ENCODE measurements at regions not wholly inside any gene's neighbourhood (a gene's known extent, or its start where the extent isn't known, plus 50 kb on each side); places are given as distances from the start of the nearest gene placed in this dataset.

GRCh38 chr5:67538855-67539506 is 342.4 kb upstream of the CD180 start:
- DNase-seq = no peak

DNA sequence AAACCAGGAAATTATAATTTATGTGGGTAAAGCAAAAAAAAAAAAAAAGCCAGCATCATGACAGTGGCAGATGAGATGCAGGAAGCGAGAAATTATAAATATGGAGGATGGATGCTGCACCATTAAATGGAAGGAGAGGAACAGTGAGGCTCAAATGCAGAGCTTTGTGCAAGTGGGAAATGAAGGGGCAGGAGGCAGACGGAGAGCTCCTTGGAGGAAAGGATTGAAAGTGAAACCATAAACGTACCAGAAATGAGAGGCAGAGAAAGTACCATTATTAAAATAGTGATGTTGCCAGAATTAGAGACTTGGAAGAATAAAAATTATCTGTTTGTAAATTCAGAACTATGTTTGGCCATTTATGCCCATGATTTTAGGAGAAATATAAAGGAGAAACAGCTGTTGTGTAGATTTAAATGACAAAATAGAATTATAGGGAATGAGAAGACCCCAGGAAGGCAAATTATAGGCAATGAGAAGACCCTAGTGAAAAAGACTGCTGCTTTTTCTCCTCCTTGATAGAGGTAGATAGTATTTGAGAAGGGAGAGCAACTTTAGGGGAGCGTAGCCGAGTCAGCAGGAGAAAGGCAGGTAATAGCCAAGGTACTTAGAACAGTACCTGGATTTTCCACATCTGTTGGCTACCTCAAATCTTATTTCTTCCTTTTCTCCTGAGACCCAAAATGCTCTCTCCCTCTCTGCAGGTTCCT is 341.0 kb upstream of the CD180 start:
- peak in 1 of 2 donors; percentile 21 for DNase-seq

DNA sequence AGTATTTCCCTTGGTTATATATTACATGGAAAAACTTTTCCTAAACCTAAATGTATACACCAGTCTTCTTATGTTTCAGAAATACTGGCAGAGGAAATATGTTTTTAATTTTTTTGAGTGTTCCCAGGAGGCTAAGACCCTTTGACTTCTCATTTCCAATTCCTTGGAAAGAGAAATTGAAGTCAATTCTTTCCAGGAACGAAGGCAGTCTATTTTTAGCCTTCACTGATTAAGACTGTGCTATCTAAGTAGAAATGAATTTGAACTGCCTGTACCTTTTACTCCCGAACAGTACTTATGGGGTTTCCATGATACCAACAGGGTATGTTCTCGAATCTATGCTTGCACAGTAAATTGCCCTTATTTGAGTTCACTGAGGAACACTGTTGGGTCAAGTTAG is 340.3 kb upstream of the CD180 start:
- no peak for DNase-seq

GRCh38 chr5:67530609-67531255 is 334.1 kb upstream of the CD180 start:
- no peak for DNase-seq

GRCh38 chr5:67528953-67529352 is 332.4 kb upstream of the CD180 start:
- DNase-seq = no peak

GRCh38 chr5:67526793-67527192 is 330.2 kb upstream of the CD180 start:
- no peak for DNase-seq

DNA sequence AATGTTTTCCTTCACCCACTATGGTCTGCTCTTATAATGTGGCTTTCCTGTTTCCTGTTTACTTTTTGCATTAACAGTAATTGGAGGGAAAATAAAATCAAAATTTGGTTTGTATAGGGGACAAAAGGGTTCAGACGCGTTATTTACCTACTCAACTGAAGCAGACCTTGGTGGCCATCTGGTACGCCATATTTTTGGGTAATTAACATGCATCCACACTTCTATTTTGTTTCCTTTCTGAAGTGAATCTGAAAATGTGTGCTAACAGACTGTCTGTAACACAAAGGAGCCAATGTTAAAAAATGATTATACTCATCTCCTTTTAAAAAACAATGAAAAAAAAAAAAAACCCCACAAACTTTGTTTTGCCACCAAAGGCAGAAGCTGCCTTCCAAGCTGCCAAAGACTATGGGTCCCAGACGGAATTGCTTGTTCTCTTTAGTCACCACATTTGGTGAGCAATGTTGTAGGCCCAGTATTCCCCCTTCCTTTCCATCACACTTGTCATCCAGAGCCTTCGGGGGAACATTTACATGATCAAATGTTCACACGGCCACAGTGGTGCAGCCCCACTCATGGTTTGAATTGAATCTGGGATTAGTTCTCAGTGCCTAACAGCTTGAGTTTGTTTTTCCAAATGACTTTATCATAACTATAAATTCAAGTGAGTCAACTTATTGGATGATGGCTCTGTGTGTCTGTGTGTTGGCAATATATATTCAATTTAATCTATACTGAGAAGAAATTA is 323.7 kb upstream of the CD180 start:
- no peak for DNase-seq

GRCh38 chr5:67518227-67518626 is 321.6 kb upstream of the CD180 start:
- no peak for DNase-seq

- DNase-seq = no peak
Measured at GRCh38 chr5:67516948-67517565, 320.5 kb upstream of the CD180 start.

GRCh38 chr5:67515762-67516161 is 319.2 kb upstream of the CD180 start:
- peak; percentile 2 to 11 for DNase-seq

GRCh38 chr5:67515020-67515689 is 318.6 kb upstream of the CD180 start:
- DNase-seq = peak; percentile 29 to 49

DNA sequence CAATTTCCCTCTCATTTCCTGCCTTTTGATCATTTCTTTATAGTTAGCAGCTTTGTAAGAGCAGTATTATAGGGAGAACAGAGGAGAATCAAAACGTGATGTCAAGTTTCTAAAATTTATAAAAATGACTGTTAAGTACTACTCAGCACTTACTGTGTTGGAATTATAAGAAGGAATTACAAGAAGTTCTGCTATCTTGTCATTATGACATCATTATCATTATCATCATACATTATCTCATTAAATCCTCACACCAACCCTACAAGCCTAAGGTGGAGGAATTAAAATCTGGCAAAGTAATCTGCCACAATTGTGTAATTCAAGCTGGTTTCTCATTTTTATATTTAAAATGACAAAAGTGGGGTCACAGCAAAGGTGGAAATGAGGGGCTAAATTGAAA is 316.2 kb upstream of the CD180 start:
- DNase-seq = no peak

DNA sequence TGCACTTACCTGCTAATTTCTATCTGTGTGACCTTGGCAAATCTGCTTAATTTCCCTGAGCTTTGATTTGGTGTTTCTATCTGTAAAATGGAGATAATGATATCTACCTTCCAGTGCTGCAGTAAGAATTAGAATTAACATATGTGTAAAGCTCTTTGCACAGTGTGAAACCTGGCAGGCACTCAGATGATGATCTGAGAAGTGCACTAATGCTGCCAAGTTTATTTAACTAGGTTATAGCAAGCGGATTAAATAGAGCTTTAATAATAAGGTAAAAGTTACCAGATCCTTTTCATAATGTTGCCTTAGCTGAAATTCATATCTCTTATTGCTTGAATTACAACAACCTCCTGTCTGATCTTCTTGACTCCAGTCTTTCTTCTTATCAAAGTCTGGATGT is 315.3 kb upstream of the CD180 start:
- DNase-seq = no peak

DNA sequence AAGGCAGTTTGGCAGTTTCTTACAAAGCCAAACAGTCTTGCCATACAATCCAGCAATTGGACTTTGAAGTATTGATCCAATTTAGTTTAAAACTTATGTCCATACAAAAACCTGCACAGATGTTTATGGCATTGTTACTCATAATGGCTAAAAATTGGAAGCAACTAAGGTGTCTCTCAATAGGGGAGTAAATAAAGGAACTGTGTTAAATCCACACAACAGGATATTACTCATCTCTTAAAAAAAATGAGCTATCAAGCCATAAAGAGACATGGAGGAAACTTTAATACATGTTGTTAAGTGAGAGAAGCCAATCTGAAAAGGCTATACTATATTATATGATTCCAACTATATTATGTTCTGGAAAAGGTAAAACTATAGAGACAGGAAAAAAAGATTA is 313.6 kb upstream of the CD180 start:
- no peak for DNase-seq

DNA sequence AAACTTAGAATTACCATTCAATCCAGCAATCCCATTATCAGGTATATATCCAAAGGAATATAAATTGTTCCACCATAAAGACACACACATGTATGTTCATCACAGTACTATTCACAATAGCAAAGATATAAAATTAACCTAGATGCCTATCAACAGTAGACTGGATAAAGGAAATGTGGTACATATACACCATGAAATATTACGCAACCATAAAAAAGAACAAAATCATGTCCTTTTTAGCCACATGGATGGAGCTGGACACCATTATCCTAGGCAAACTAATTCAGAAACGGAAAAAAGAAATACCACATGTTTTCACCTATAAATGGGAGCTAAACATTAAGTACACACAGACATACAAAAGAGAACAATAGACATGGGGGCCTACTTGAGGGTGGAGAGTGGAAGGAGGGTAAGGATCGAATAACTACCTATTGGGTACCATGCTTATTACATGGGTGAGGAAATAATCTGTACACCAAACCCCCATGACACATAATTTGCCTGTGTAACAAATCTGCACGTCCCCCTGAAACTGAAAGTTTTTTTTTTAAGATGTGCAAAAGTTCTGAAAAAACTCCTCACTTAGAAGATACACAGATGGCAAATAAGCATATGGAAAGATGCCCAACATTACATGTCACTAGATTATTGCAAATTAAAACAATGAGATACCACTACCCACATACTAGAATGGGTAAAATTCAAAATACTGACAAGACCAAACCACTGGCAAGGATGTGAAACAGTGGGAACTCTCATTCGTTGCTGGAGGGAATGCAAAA is 313.0 kb upstream of the CD180 start:
- no peak for DNase-seq

DNA sequence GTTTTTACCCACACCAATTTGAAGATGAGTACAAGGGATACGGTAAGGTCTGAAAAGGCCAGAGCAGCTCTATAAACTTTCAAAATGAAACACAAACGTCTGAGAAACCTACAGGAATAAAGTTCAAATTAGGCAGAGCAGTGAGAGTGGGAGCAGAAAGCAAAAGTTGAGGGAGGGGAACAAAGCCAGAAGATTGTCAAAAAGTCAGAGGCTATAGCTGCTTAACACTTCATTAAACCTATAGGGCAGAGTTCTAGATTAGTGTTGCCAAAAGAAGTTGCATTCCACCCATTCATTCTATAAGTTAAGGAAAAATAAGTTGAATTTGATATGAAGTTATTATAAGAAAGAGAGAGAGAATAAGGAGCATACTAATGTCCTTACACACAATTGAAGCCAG is 309.6 kb upstream of the CD180 start:
- DNase-seq = no peak

- DNase-seq = no peak
Measured at GRCh38 chr5:67502951-67503350, 306.4 kb upstream of the CD180 start.

DNA sequence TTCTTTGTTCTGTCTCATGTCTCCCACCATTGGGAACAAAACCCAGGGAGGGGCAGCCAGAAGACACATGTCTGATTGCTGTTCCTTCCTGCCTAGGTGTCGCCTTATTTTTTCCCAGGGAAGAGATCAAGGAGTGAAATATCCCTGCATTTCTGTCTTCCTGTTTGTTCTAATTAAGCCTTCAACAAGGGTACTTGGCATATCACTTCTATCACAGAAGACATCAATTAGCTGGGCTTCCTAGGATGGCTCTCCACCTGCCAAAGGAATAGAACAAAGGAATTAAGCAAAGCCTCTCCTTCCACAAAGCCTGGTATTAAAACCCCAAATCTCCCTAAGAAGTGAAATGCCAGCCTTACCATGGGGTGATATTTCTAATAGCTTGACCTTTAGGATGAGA is 299.5 kb upstream of the CD180 start:
- DNase-seq = no peak

DNA sequence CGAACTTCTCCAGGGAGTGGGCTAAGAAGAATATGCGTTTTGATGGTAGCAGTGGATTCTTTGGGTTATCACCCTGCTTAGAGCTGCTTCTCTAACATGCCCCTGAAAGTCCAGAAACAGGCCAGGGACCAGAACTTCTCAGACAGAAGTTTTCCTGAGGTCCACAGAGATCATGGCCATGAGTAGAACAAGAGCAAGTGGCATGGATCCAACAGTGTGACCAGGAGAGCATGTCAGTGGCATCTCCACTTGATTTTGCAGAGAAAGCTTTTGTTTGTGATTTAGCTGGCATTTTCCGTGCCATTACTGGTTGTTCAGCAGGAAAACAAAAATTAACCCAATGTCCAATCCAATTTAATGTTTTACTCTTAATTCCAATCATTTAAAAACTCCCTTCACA is 298.5 kb upstream of the CD180 start:
- DNase-seq = no peak

- no peak for DNase-seq
Measured at GRCh38 chr5:67494186-67494855, 297.7 kb upstream of the CD180 start.

GRCh38 chr5:67493676-67494075 is 297.1 kb upstream of the CD180 start:
- DNase-seq = peak in 1 of 2 donors; percentile 4

Measured in CD4-positive, alpha-beta T cell treated with Interleukin-1 beta for 1 hour (primary cell).